HepG2 (cell line): ENCODE measurements at regions not wholly inside any gene's neighbourhood (a gene's known extent, or its start where the extent isn't known, plus 50 kb on each side); places are given as distances from the start of the nearest gene placed in this dataset.

Experiments
- ATAC-seq: fragments of 200-7000 bp; cut with Tn5 transposase; 3 replicates; pipeline ENCODE4 v1.9.1; 2020; ENCODE audit warnings: mild to moderate bottlenecking, moderate library complexity
- BruUV-seq: library from RNA; stranded (reverse); fragments of 400-500 nt; replicated peaks from 2 replicates; lab custom pipeline; 2021; lab: Mats Ljungman, UMichigan
- CTCF ChIA-PET: fragments of 300-600 bp; formaldehyde crosslinking; extraction: SDS; loops from one replicate; lab custom pipeline; 2021; ENCODE audit warnings: low total read pairs, inconsistent platforms, low intra/inter-chr PET ratio; lab: Yijun Ruan, JAX
- POLR2A ChIA-PET: fragments of 350-600 bp; sonication (Branson Sonifier 250); formaldehyde crosslinking; loops from one replicate; lab custom pipeline; 2020; ENCODE audit warnings: antibody characterized with exemption, inconsistent platforms; lab: Yijun Ruan, JAX
- DNase-seq: peaks from one replicate; pipeline ENCODE4 v3.0.0-alpha.2; 2015; ENCODE audit warnings: low spot score
- FAIRE-seq: peaks from 3 replicates; lab custom pipeline; 2011; peaks lifted over from hg19 to GRCh38; lab: Jason Lieb, UNC
- H2AFZ ChIP-seq: one replicate; pipeline ENCODE4 v1.6.1; 2011; ENCODE audit warnings: low read length, inconsistent platforms
- H3K27ac ChIP-seq: fragments of 300-600 bp; 3 replicates; pipeline ENCODE4 v1.8.0; 2011; ENCODE audit warnings: mixed run types, mild to moderate bottlenecking, mixed read lengths, low read length, inconsistent platforms; ENCODE audit not compliant: insufficient read depth; ENCODE audit errors: extremely low read length
- H3K27me3 ChIP-seq, 2 experiments: fragments of 200-600 bp in 1 of 2; 2 replicates in 1 of 2; 3 replicates in 1 of 2; pipeline versions ENCODE4 v1.6.0 to v1.8.0; 2011; ENCODE audit warnings: low read length in 2 of 2, mild to moderate bottlenecking in 2 of 2, moderate library complexity in 2 of 2, inconsistent platforms in 1 of 2; ENCODE audit not compliant: insufficient read depth in 2 of 2, control insufficient read depth in 1 of 2
- H3K36me3 ChIP-seq, 2 experiments: fragments of 200-600 bp in 1 of 2; replicated peaks in 1 of 2; 2 replicates in 1 of 2; 3 replicates in 1 of 2; pipeline versions ENCODE4 v1.5.1 to v1.8.0; 2011; ENCODE audit warnings: low read length in 2 of 2, inconsistent platforms in 1 of 2; ENCODE audit not compliant: insufficient read depth in 2 of 2, control insufficient read depth in 1 of 2
- H3K4me1 ChIP-seq: 2 replicates; pipeline ENCODE4 v1.5.1; 2012; ENCODE audit warnings: low read length, inconsistent platforms; ENCODE audit not compliant: insufficient read depth
- H3K4me2 ChIP-seq: 2 replicates; pipeline ENCODE4 v1.6.0; 2011; ENCODE audit warnings: low read depth, low read length, inconsistent platforms
- H3K4me3 ChIP-seq, 3 experiments: fragments of 200-600 bp in 1 of 3; sonication (generic), shearing (Covaris generic) in 1 of 3; replicated peaks in 1 of 3; 2 replicates each; pipeline ENCODE4 v1.5.1; 2011 to 2016; ENCODE audit warnings: low read length in 3 of 3, inconsistent platforms in 2 of 3, low read depth in 2 of 3, mild to moderate bottlenecking in 2 of 3, control low read depth in 1 of 3, mixed read lengths in 1 of 3; ENCODE audit not compliant: insufficient read depth in 1 of 3
- H3K79me2 ChIP-seq: one replicate; pipeline ENCODE4 v1.6.1; 2011; ENCODE audit warnings: low read length, inconsistent platforms; ENCODE audit not compliant: insufficient read depth
- H3K9ac ChIP-seq: 2 replicates; pipeline ENCODE4 v1.6.0; 2011; ENCODE audit warnings: mild to moderate bottlenecking, low read depth, low read length, inconsistent platforms; ENCODE audit not compliant: insufficient read depth
- H3K9me3 ChIP-seq: 2 replicates; pipeline ENCODE4 v1.5.1; 2012; ENCODE audit warnings: mild to moderate bottlenecking, low read length
- H4K20me1 ChIP-seq: 2 replicates; pipeline ENCODE4 v1.6.0; 2011; ENCODE audit warnings: inconsistent platforms, mild to moderate bottlenecking, low read length, moderate library complexity; ENCODE audit not compliant: insufficient read depth
- FOXA1 ChIP-seq, 2 experiments: fragments of 450-650 bp in 1 of 2; sonication (generic) in 1 of 2; formaldehyde crosslinking in 1 of 2; IDR thresholded peaks; 2 replicates each; pipeline versions ENCODE4 v1.4.0 to v1.6.1; 2016 to 2020; ENCODE audit warnings: missing genetic modification reagents in 1 of 2
- MBNL3 ChIP-seq: fragments of 250-450 bp; sonication (Bioruptor Pico); conservative IDR thresholded peaks from 2 replicates; pipeline ENCODE4 v1.8.0; 2022; ENCODE audit warnings: mild to moderate bottlenecking, inconsistent platforms
- MXI1 ChIP-seq: IDR thresholded peaks from 3 replicates; pipeline ENCODE4 v1.6.1; 2012; ENCODE audit warnings: low read depth, low read length, inconsistent platforms, borderline replicate concordance
- RBM22 ChIP-seq: fragments of 200-400 bp; formaldehyde crosslinking; optimal IDR thresholded peaks from 2 replicates; pipeline ENCODE3; 2017; ENCODE audit warnings: mild to moderate bottlenecking, low read length, moderate library complexity
- SALL1 ChIP-seq: sonication (generic); formaldehyde crosslinking; IDR thresholded peaks from 2 replicates; pipeline ENCODE4 v1.8.0; 2022; ENCODE audit warnings: mild to moderate bottlenecking, missing genetic modification reagents
- SPEN ChIP-seq: sonication (generic); formaldehyde crosslinking; IDR thresholded peaks from 2 replicates; pipeline ENCODE4 v1.5.1; 2020; ENCODE audit warnings: low read depth, mild to moderate bottlenecking, missing genetic modification reagents
- TBX2 ChIP-seq: sonication (generic); formaldehyde crosslinking; IDR thresholded peaks from 2 replicates; pipeline ENCODE4 v1.5.0; 2020; ENCODE audit warnings: missing genetic modification reagents, mild to moderate bottlenecking, borderline replicate concordance
- ZNF12 ChIP-seq: sonication (generic); formaldehyde crosslinking; IDR thresholded peaks from 2 replicates; pipeline ENCODE4 v1.5.0; 2020; ENCODE audit warnings: missing genetic modification reagents
- ZNF142 ChIP-seq: sonication (generic); formaldehyde crosslinking; IDR thresholded peaks from 2 replicates; pipeline ENCODE4 v1.4.0; 2020; ENCODE audit warnings: missing genetic modification reagents
- ZNF34 ChIP-seq: sonication (generic); formaldehyde crosslinking; IDR thresholded peaks from 2 replicates; pipeline ENCODE4 v1.4.0; 2020; ENCODE audit warnings: mild to moderate bottlenecking, missing genetic modification reagents, borderline replicate concordance
- ZNF570 ChIP-seq: sonication (generic); formaldehyde crosslinking; IDR thresholded peaks from 2 replicates; pipeline ENCODE4 v1.4.0; 2020; ENCODE audit warnings: mild to moderate bottlenecking, missing genetic modification reagents, borderline replicate concordance
- ZNF607 ChIP-seq: sonication (generic); formaldehyde crosslinking; IDR thresholded peaks from 2 replicates; pipeline ENCODE4 v1.5.1; 2020; ENCODE audit warnings: missing genetic modification reagents, mild to moderate bottlenecking, borderline replicate concordance
- ZNF639 ChIP-seq: conservative IDR thresholded peaks from 2 replicates; pipeline ENCODE4 v1.6.1; 2018; ENCODE audit warnings: missing genetic modification reagents
- WGBS: methylation state at CpG from one replicate; pipeline ENCODE4 v1.1.6; 2017; ENCODE audit warnings: low lambda C conversion rate; 5-methylcytosine and 5-hydroxymethylcytosine counted together
- in situ Hi-C: cut with HindIII; loops from 2 replicates; pipeline ENCODE4 v1.10.0; 2017; ENCODE audit warnings: low pct_unique_long_range_greater_than_20kb; ENCODE audit not compliant: extremely low pct_ligation_motif_present
- intact Hi-C: fragments of 100-400 bp; cut with micrococcal nuclease; formaldehyde crosslinking; loops from one replicate; pipeline ENCODE4 v1.10.0; 2022; ENCODE audit not compliant: unreplicated experiment
- TF ChIP-seq, protein P1 (sequence below): IDR thresholded peaks from 2 replicates; pipeline ENCODE4 v1.6.1; 2012; ENCODE audit warnings: low read length, improper control_type of control experiment

DNA sequence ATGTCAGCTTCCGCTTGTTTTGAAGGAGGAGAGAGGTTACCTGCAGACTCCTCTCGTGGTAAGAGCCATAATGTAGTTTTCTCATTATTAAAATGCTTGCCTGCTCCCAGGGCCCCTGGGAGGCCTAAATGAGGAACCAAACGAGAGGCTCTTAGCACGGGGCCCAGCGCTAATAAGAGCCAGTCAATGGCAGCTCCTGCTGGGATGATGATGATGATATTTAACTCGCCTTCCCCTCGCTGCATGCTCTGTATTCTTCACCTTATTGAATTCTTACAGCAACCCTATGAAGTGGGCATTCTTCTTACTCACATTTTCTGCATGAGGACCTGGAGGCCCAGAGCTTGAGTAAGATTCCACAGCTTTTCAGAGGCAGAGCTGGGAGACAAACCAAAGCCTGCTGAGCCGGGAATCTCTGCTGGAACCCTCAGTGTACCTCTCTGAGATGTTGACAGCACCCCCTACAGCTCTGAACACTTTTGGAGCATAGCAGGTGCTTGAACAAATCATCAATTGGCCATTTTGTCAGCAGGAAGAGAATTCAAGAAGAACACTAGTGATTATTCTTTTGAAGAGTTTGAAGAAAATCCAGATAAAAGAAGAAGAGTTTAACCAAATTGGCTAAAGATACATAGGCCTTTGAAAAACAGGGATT lies 93.1 kb upstream of the HABP2 start:
- CTCF ChIA-PET, result no interaction called here
- H3K9ac ChIP-seq, result no peak overlapping the region
- no peak overlapping the region for H2AFZ ChIP-seq
- intact Hi-C loops (loop anchor here (5.0 kb wide), 1 partner anchor 1653 kb away; no protein-coding TSS in a partner anchor), in situ Hi-C loops (no loop called here)
- BruUV-seq, result no TSS peak
- 9% methylated on average over 8 of the region's 8 CpGs for WGBS
- H4K20me1 ChIP-seq, result no peaks in the 10 kb centered on the region
- no peaks in the 10 kb centered on the region for H3K9me3 ChIP-seq
- ATAC-seq (no peak), FAIRE-seq (no peak), DNase-seq (no peak)
- no peak overlapping the region for H3K27ac ChIP-seq
- H3K4me1 ChIP-seq, result peaks cover 9% of the 10 kb centered on the region; the same call in 1 of the 2 replicates
- no peaks in the 10 kb centered on the region for H3K36me3 ChIP-seq
- no peaks in the 10 kb centered on the region for H3K79me2 ChIP-seq
- POLR2A ChIA-PET, result no interaction called here
- H3K4me2 ChIP-seq, result no peak overlapping the region
- H3K4me3 ChIP-seq, result no peak overlapping the region
- peaks cover 1 to 15% of the 10 kb centered on the region in 2 experiments; a peak in 3 of 5 replicates for H3K27me3 ChIP-seq
- TF ChIP-seq ZNF12 (CRISPR knock-in tag) (no peak), ZNF570 (CRISPR knock-in tag) (no peak), SALL1 (no peak), TBX2 (CRISPR knock-in tag) (no peak), ZNF34 (CRISPR knock-in tag) (no peak), SPEN (CRISPR knock-in tag) (no peak), MBNL3 (no peak), FOXA1 (IDR thresholded peaks at IDR 0.05) (no peak), FOXA1 (CRISPR knock-in tag; IDR thresholded peaks at IDR 0.05) (no peak), ZNF607 (CRISPR knock-in tag) (no peak), RBM22 (no peak), MXI1 (no peak), ZNF639 (CRISPR knock-in tag) (no peak), ZNF142 (no peak)
- TF ChIP-seq, protein P1, sequence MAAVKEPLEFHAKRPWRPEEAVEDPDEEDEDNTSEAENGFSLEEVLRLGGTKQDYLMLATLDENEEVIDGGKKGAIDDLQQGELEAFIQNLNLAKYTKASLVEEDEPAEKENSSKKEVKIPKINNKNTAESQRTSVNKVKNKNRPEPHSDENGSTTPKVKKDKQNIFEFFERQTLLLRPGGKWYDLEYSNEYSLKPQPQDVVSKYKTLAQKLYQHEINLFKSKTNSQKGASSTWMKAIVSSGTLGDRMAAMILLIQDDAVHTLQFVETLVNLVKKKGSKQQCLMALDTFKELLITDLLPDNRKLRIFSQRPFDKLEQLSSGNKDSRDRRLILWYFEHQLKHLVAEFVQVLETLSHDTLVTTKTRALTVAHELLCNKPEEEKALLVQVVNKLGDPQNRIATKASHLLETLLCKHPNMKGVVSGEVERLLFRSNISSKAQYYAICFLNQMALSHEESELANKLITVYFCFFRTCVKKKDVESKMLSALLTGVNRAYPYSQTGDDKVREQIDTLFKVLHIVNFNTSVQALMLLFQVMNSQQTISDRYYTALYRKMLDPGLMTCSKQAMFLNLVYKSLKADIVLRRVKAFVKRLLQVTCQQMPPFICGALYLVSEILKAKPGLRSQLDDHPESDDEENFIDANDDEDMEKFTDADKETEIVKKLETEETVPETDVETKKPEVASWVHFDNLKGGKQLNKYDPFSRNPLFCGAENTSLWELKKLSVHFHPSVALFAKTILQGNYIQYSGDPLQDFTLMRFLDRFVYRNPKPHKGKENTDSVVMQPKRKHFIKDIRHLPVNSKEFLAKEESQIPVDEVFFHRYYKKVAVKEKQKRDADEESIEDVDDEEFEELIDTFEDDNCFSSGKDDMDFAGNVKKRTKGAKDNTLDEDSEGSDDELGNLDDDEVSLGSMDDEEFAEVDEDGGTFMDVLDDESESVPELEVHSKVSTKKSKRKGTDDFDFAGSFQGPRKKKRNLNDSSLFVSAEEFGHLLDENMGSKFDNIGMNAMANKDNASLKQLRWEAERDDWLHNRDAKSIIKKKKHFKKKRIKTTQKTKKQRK, result no peak
